D721Med (cell line): ENCODE measurements at regions not wholly inside any gene's neighbourhood (a gene's known extent, or its start where the extent isn't known, plus 50 kb on each side); places are given as distances from the start of the nearest gene placed in this dataset.

Experiments used
- DNase-seq: peaks from one replicate; pipeline ENCODE4 v3.0.0; 2011; ENCODE audit warnings: low spot score; ENCODE audit not compliant: insufficient read length
- FAIRE-seq: peaks from 2 replicates; lab custom pipeline; 2011; peaks lifted over from hg19 to GRCh38; lab: Jason Lieb, UNC
- CTCF ChIP-seq: IDR thresholded peaks from 2 replicates; pipeline ENCODE4 v1.5.1; 2012; ENCODE audit warnings: mild to moderate bottlenecking, control low read depth; ENCODE audit not compliant: insufficient read depth; ENCODE audit errors: missing control alignments

DNA sequence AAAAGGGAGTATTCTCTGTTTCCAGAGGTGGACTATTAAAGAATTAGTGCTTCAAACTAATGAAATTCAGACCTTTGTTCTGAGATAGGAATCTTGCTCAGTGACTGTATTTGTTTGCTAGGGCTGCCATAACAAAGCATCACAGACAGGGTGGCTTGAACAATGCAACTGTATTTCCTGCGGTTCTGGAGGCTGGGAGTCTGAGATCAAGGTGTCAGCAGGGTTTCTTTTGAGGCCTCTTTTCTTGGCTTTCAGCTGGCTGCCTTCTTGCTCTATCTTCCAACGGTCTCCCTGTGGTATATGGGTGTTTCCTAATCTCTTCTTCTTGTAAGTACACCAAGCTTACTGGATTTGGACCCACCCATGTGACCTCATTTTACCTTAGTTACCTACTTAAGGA, 264.6 kb upstream of the PROX1 start:
- no peak for TF ChIP-seq CTCF
- DNase-seq = no peak
- FAIRE-seq = no peak

DNA sequence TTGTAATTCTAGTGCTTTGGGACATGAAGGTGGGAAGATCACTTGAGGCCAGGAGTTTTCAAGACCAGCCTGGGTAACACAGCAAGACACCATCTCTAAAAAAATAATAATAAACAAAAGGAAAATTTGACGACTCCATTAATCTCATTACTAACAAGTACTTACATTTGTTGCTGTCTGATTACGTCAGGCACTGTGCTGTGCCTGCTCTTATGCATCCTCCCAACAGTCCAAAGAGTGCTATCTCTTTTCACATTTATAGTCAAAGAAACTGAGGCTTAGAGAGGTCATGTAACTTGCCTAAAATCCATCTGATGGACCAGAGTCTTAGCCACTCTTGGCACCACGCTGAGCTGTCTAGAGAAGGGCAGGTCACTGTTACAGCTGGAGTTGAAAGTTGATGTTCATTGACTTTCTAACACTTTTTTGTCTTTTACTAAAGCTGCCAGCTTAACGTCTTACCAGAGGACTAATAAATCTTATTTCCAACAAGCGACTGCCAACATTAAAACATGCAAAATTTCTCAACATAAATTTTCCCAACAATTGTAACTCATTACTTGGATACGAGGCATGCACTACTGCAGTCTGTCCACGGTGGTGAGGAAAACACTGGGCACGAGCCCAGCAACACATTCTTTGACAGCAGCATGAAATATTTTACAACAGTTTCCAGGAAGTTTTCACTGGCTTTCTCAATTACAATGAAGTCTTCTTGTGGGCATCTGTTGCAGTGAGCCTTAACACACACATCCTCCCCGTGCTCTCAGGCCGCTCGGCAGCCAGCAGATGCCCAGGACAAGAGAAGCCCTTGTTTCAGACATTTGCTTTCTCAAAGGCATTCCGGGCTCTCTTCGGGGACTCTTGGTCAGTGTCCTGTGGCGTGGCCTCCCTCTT, 262.9 kb upstream of the PROX1 start:
- FAIRE-seq = no peak
- no peak for DNase-seq
- no peak for TF ChIP-seq CTCF

GRCh38 chr1:213727853-213728592, 259.8 kb upstream of the PROX1 start:
- no peak for DNase-seq
- no peak for FAIRE-seq
- TF ChIP-seq CTCF = no peak

GRCh38 chr1:213728593-213729536, 258.9 kb upstream of the PROX1 start:
- FAIRE-seq (no peak), DNase-seq (no peak)
- TF ChIP-seq CTCF = no peak

DNA sequence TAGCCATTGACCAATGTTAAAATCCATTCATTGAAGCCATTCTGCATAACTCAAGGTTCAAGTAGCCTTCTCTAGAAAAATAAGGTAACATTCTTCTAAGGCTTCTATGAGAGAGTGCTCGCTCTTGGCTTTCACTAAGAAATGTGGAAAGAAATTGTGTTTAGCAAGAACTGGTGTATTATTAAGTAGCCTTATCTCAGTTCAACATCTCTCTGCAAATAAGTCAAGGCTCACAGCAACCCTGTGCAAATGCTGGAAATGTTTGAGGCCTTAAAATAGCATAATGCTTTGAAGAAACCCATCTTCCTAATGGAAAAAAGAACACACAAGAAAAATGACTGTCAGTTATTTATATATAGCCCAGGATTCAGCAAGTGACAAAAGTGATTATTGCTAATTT, 254.1 kb upstream of the PROX1 start:
- no peak for TF ChIP-seq CTCF
- FAIRE-seq = no peak
- DNase-seq = no peak

GRCh38 chr1:213737398-213738035, 250.3 kb upstream of the PROX1 start:
- no peak for TF ChIP-seq CTCF
- no peak for DNase-seq
- FAIRE-seq = no peak
